ENCODE measurements at regions not wholly inside any gene's neighbourhood (a gene's known extent, or its start where the extent isn't known, plus 50 kb on each side); places are given as distances from the start of the nearest gene placed in this dataset.
"Not testable (repeated sequence)": the region's sequence is repeated elsewhere in the genome, so short reads cannot be mapped to it uniquely, and the experiment has no call there.

DNA sequence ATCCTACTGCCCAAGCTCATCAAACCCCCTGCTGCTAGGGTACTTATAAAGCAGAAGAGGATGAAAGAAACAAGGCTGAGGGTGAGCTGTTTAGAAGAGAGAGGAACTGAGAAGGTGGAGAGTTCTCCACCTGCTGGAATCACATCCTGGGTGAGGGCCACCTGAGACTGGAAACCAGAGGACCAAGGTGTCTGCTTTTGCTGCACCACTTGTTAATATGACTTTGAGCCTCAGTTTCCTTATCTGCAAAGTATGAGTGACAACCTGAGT lies 203.2 kb upstream of the SSTR1 start:
- Mint-ChIP-seq H3K4me3 (ENCODE audit: unreplicated experiment) (no peak overlapping the region), H3K36me3 (ENCODE audit: insufficient read depth, unreplicated experiment) (no peaks in the 10 kb centered on the region), H3K9me3 (ENCODE audit: unreplicated experiment) (no peaks in the 10 kb centered on the region), H3K4me1 (ENCODE audit: insufficient read depth, unreplicated experiment) (no peaks in the 10 kb centered on the region), H3K27me3 (ENCODE audit: insufficient read depth, unreplicated experiment) (no peaks in the 10 kb centered on the region), H3K27ac (ENCODE audit: low read depth, unreplicated experiment) (no peak overlapping the region)
- BruUV-seq (replicated peaks), result no TSS peak
- ChIA-PET CTCF (interaction anchor here (0.5 kb wide), 1 partner anchor 119 kb away, joined by 3 read pairs; no protein-coding TSS in a partner anchor), POLR2A (no interaction called here)
- TF ChIP-seq, protein P1, sequence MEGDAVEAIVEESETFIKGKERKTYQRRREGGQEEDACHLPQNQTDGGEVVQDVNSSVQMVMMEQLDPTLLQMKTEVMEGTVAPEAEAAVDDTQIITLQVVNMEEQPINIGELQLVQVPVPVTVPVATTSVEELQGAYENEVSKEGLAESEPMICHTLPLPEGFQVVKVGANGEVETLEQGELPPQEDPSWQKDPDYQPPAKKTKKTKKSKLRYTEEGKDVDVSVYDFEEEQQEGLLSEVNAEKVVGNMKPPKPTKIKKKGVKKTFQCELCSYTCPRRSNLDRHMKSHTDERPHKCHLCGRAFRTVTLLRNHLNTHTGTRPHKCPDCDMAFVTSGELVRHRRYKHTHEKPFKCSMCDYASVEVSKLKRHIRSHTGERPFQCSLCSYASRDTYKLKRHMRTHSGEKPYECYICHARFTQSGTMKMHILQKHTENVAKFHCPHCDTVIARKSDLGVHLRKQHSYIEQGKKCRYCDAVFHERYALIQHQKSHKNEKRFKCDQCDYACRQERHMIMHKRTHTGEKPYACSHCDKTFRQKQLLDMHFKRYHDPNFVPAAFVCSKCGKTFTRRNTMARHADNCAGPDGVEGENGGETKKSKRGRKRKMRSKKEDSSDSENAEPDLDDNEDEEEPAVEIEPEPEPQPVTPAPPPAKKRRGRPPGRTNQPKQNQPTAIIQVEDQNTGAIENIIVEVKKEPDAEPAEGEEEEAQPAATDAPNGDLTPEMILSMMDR (IDR thresholded peaks at IDR 0.05; ENCODE audit: unreplicated experiment), result no peak
- intact Hi-C loops (cut with micrococcal nuclease), result no loop called here
- DNase-seq (ENCODE audit: unreplicated experiment), result no peak

DNA sequence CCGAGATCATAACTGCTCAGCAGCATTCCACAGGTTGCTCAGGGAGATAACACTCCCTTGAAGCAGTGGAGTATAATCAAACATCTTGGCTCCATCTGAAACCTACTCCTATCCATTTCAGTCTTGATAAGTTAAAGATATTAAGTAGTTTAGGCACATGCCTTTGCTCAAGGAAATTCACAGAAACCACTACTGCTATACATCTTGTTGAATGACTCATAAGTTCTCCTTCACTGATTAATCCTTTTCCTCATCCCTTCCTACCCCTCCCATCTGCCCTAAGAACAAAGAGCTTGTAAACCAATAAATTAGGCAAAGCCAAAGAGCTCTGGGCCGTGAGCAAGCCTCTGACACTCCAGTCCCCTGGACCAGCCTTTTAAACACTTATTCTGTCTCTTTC lies 196.5 kb upstream of the SSTR1 start:
- BruUV-seq (replicated peaks); H3K27me3 Mint-ChIP-seq (ENCODE audit: insufficient read depth, unreplicated experiment); H3K36me3 Mint-ChIP-seq (ENCODE audit: insufficient read depth, unreplicated experiment); DNase-seq (ENCODE audit: unreplicated experiment); H3K27ac Mint-ChIP-seq (ENCODE audit: low read depth, unreplicated experiment); H3K4me3 Mint-ChIP-seq (ENCODE audit: unreplicated experiment); POLR2A ChIA-PET; H3K4me1 Mint-ChIP-seq (ENCODE audit: insufficient read depth, unreplicated experiment); intact Hi-C loops (cut with micrococcal nuclease): not testable (repeated sequence)
- CTCF ChIA-PET, result interaction anchor here (0.9 to 1.3 kb wide), 2 partner anchors 25 to 1412 kb away, joined by 3 to 4 read pairs; no protein-coding TSS in a partner anchor
- H3K9me3 Mint-ChIP-seq (ENCODE audit: unreplicated experiment), result peaks cover 20% of the 10 kb centered on the region

DNA sequence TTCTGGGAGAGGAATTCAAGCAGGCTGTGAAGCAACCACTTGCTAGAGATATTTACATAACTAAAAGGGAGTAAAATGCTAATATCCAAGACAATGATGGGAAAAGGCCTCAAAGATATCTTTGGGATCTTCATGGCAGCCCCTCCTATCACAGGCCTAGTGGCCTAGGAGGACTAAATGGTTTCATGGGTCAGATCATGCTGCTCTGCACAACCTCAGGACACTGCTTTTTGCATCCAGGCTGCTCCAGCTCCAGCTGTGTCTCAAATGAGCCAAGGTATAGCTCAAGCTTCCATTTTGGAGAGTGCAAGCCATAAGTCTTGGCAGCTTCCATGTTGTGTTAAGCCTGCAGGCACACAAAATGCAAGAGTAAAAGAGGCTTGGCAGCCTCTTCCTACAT lies 195.6 kb upstream of the SSTR1 start:
- Mint-ChIP-seq H3K4me3 (ENCODE audit: unreplicated experiment) (no peak overlapping the region), H3K36me3 (ENCODE audit: insufficient read depth, unreplicated experiment) (no peaks in the 10 kb centered on the region), H3K9me3 (ENCODE audit: unreplicated experiment) (peaks cover 20% of the 10 kb centered on the region), H3K4me1 (ENCODE audit: insufficient read depth, unreplicated experiment) (peaks cover 8% of the 10 kb centered on the region), H3K27me3 (ENCODE audit: insufficient read depth, unreplicated experiment) (no peaks in the 10 kb centered on the region), H3K27ac (ENCODE audit: low read depth, unreplicated experiment) (no peak overlapping the region)
- ChIA-PET POLR2A (no interaction called here), CTCF (no interaction called here)
- no peak for DNase-seq (ENCODE audit: unreplicated experiment)
- intact Hi-C loops (cut with micrococcal nuclease), result no loop called here
- no TSS peak for BruUV-seq (replicated peaks)
- TF ChIP-seq, protein P1 (IDR thresholded peaks at IDR 0.05; ENCODE audit: unreplicated experiment), result no peak

DNA sequence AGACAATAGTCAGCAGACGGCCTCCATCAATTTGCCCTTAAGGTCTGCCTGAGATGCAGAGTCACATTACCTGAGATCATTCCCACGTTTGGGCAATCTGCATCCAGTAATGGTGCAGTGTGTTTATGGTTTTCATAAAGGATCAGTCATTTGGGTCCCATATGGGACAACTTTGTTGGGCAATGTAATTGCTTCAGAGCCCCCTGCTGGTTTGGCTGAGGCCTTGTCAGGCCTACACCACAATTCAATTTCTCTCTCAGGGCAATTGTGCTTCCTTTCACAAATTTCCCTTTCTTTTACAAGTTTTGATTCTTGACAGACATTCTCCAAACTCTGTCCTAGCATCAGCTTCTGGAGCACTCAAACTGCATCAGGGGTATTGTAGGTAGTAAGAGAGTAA lies 191.2 kb upstream of the SSTR1 start:
- TF ChIP-seq, protein P1 (IDR thresholded peaks at IDR 0.05; ENCODE audit: unreplicated experiment), result no peak
- CTCF ChIA-PET, result interaction anchor here (0.6 to 0.8 kb wide), 3 partner anchors 10 to 502 kb away, joined by 3 read pairs; no protein-coding TSS in a partner anchor
- intact Hi-C loops (cut with micrococcal nuclease), result no loop called here
- DNase-seq (ENCODE audit: unreplicated experiment), result no peak
- no TSS peak for BruUV-seq (replicated peaks)
- Mint-ChIP-seq H3K4me1 (ENCODE audit: insufficient read depth, unreplicated experiment) (peaks cover under 1% of the 10 kb centered on the region), H3K36me3 (ENCODE audit: insufficient read depth, unreplicated experiment) (no peaks in the 10 kb centered on the region), H3K4me3 (ENCODE audit: unreplicated experiment) (no peak overlapping the region), H3K9me3 (ENCODE audit: unreplicated experiment) (peaks cover 18% of the 10 kb centered on the region), H3K27ac (ENCODE audit: low read depth, unreplicated experiment) (no peak overlapping the region), H3K27me3 (ENCODE audit: insufficient read depth, unreplicated experiment) (no peaks in the 10 kb centered on the region)
- POLR2A ChIA-PET, result no interaction called here

DNA sequence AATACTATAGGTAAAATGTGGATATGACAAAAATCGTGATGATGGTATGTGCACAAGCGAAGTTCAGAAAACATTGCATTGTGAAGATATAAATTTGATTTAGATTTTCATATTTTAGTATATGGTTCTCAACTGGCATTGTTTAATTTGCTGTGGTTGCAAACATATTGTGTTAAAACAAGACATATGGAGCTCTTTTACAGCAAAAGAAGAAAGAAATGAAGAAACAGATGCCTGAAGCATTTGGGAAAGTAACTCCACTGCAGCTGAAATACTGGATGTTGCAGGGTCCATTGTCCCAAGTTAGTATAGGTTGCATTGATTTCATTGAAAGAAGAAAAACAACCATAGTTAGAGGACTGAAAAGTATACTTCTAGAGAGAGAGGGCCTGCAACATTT lies 185.8 kb upstream of the SSTR1 start:
- H3K27ac Mint-ChIP-seq (ENCODE audit: low read depth, unreplicated experiment), result no peak overlapping the region
- H3K27me3 Mint-ChIP-seq (ENCODE audit: insufficient read depth, unreplicated experiment), result no peaks in the 10 kb centered on the region
- no peak overlapping the region for H3K4me3 Mint-ChIP-seq (ENCODE audit: unreplicated experiment)
- peaks cover 9% of the 10 kb centered on the region for H3K9me3 Mint-ChIP-seq (ENCODE audit: unreplicated experiment)
- intact Hi-C loops (cut with micrococcal nuclease), result no loop called here
- no TSS peak for BruUV-seq (replicated peaks)
- no peaks in the 10 kb centered on the region for H3K36me3 Mint-ChIP-seq (ENCODE audit: insufficient read depth, unreplicated experiment)
- H3K4me1 Mint-ChIP-seq (ENCODE audit: insufficient read depth, unreplicated experiment), result no peaks in the 10 kb centered on the region
- TF ChIP-seq, protein P1 (IDR thresholded peaks at IDR 0.05; ENCODE audit: unreplicated experiment), result no peak
- DNase-seq (ENCODE audit: unreplicated experiment), result no peak
- ChIA-PET POLR2A (no interaction called here), CTCF (interaction anchor here (1.2 kb wide), 1 partner anchor 177 kb away, joined by 3 read pairs; no protein-coding TSS in a partner anchor)
